LNCaP clone FGC (cell line): ENCODE measurements at regions not wholly inside any gene's neighbourhood (a gene's known extent, or its start where the extent isn't known, plus 50 kb on each side); places are given as distances from the start of the nearest gene placed in this dataset.

ENCODE experiments used
- DNase-seq: peaks from one replicate; pipeline ENCODE4 v3.0.0-alpha.2; 2011; ENCODE audit warnings: low read depth
- H3K4me3 ChIP-seq: 2 replicates; pipeline ENCODE4 v1.5.1; 2011; ENCODE audit warnings: mild to moderate bottlenecking, low read depth, low read length, control low read depth
- CTCF ChIP-seq: IDR thresholded peaks from 2 replicates; pipeline ENCODE4 v1.5.1; 2012; ENCODE audit warnings: mild to moderate bottlenecking; ENCODE audit not compliant: control insufficient read depth, insufficient read depth; ENCODE audit errors: extremely low read depth

GRCh38 chr13:69094485-69094884, 1013.1 kb upstream of the ATXN8OS start:
- TF ChIP-seq CTCF = no peak
- H3K4me3 ChIP-seq = no peak overlapping the region
- DNase-seq = no peak

- TF ChIP-seq CTCF = no peak
- DNase-seq = no peak
- no peak overlapping the region for H3K4me3 ChIP-seq
Measured at GRCh38 chr13:69092615-69093322, 1014.9 kb upstream of the ATXN8OS start.

GRCh38 chr13:69077267-69077666, 1030.4 kb upstream of the ATXN8OS start:
- DNase-seq = no peak
- H3K4me3 ChIP-seq = no peak overlapping the region
- TF ChIP-seq CTCF = no peak

- no peak for TF ChIP-seq CTCF
- H3K4me3 ChIP-seq = no peak overlapping the region
- no peak for DNase-seq
Measured at GRCh38 chr13:69069554-69070133, 1038.0 kb upstream of the ATXN8OS start.

GRCh38 chr13:69050696-69051095, 1056.9 kb upstream of the ATXN8OS start:
- no peak for TF ChIP-seq CTCF
- no peak overlapping the region for H3K4me3 ChIP-seq
- no peak for DNase-seq

GRCh38 chr13:69044629-69045028, 1063.0 kb upstream of the ATXN8OS start:
- H3K4me3 ChIP-seq = no peak overlapping the region
- no peak for DNase-seq
- no peak for TF ChIP-seq CTCF

- no peak for DNase-seq
- no peak overlapping the region for H3K4me3 ChIP-seq
- no peak for TF ChIP-seq CTCF
Measured at GRCh38 chr13:69040898-69041297, 1066.7 kb upstream of the ATXN8OS start.
